ENCODE measurements at regions not wholly inside any gene's neighbourhood (a gene's known extent, or its start where the extent isn't known, plus 50 kb on each side); places are given as distances from the start of the nearest gene placed in this dataset.

GRCh38 chr18:29188760-29189159 lies 1011.8 kb upstream of the CDH2 start:
- FAIRE-seq: no peak

More at GRCh38 chr18:29188760-29189159, 1011.8 kb upstream of the CDH2 start:
- CTCF ChIA-PET: no interaction called here
- in situ Hi-C loops (cut with MboI): no loop called here
- TF ChIP-seq EP300 (IDR thresholded peaks at IDR 0.05; ENCODE audit: borderline replicate concordance in 1 of 2, control insufficient read depth in 1 of 2, low read depth in 2 of 2, low read length in 2 of 2): 0 out of 4 replicates have a peak, but pooled peaks of 1 of the 2 experiments have one; percentile 30
- no peak for TF ChIP-seq SUPT20H (IDR thresholded peaks at IDR 0.05; ENCODE audit: borderline replicate concordance, control insufficient read depth, low read depth, low read length)
- no peak for TF ChIP-seq FOXM1 (IDR thresholded peaks at IDR 0.05; ENCODE audit: low read depth, low read length)
- TF ChIP-seq, protein P1, sequence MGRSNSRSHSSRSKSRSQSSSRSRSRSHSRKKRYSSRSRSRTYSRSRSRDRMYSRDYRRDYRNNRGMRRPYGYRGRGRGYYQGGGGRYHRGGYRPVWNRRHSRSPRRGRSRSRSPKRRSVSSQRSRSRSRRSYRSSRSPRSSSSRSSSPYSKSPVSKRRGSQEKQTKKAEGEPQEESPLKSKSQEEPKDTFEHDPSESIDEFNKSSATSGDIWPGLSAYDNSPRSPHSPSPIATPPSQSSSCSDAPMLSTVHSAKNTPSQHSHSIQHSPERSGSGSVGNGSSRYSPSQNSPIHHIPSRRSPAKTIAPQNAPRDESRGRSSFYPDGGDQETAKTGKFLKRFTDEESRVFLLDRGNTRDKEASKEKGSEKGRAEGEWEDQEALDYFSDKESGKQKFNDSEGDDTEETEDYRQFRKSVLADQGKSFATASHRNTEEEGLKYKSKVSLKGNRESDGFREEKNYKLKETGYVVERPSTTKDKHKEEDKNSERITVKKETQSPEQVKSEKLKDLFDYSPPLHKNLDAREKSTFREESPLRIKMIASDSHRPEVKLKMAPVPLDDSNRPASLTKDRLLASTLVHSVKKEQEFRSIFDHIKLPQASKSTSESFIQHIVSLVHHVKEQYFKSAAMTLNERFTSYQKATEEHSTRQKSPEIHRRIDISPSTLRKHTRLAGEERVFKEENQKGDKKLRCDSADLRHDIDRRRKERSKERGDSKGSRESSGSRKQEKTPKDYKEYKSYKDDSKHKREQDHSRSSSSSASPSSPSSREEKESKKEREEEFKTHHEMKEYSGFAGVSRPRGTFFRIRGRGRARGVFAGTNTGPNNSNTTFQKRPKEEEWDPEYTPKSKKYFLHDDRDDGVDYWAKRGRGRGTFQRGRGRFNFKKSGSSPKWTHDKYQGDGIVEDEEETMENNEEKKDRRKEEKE (IDR thresholded peaks at IDR 0.05): no peak
- no peak for TF ChIP-seq DPF2 (IDR thresholded peaks at IDR 0.05)
- TF ChIP-seq CBX3 (IDR thresholded peaks at IDR 0.05; ENCODE audit: borderline replicate concordance, low read depth): no peak
- TF ChIP-seq ZBED1 (IDR thresholded peaks at IDR 0.05; ENCODE audit: borderline replicate concordance): no peak
- no peak for TF ChIP-seq SIN3A (IDR thresholded peaks at IDR 0.05; ENCODE audit: low read depth, low read length)
- TF ChIP-seq ATF7 (IDR thresholded peaks at IDR 0.05; ENCODE audit: low read depth): peak; percentile 68
- peak; percentile 50 for TF ChIP-seq MTA2 (IDR thresholded peaks at IDR 0.05; ENCODE audit: low read depth)
- Histone ChIP-seq H3K4me3 (no peak overlapping the region), H3K4me2 (ENCODE audit: control insufficient read depth, insufficient read depth) (no peak overlapping the region), H3K27ac (ENCODE audit: control insufficient read depth, insufficient read depth) (no peak overlapping the region), H3K27me3 (replicated peaks in 1 of 2; ENCODE audit: control insufficient read depth in 2 of 2, insufficient read depth in 2 of 2, low read length in 1 of 2) (no peaks in the 10 kb centered on the region), H2AFZ (ENCODE audit: control insufficient read depth, low read depth, low read length) (no peak overlapping the region), H4K20me1 (ENCODE audit: control insufficient read depth, insufficient read depth) (no peaks in the 10 kb centered on the region), H3K9me3 (replicated peaks; ENCODE audit: control insufficient read depth, insufficient read depth, low read length) (no peaks in the 10 kb centered on the region), H3K36me3 (ENCODE audit: control insufficient read depth in 2 of 2, insufficient read depth in 2 of 2, low read length in 1 of 2) (no peaks in the 10 kb centered on the region), H3K9ac (ENCODE audit: control insufficient read depth, insufficient read depth, low read length) (no peak overlapping the region), H3K4me1 (ENCODE audit: control insufficient read depth, insufficient read depth, low read length) (no peaks in the 10 kb centered on the region), H3K79me2 (ENCODE audit: control insufficient read depth, insufficient read depth, low read length) (no peaks in the 10 kb centered on the region)
- ATAC-seq: peak; percentile 80
- intact Hi-C loops (cut with micrococcal nuclease; ENCODE audit: unreplicated experiment): no loop called here
- DNase-seq (ENCODE audit: low read depth, low spot score): no peak
- SMC1A ChIA-PET (ENCODE audit: uncharacterized antibody, unreplicated experiment): no interaction called here
- RAD21 ChIA-PET (ENCODE audit: unreplicated experiment): no interaction called here
- POLR2A ChIA-PET: no interaction called here
- no TSS peak for BruUV-seq (replicated peaks)
